HG03108 (cell line): ENCODE measurements at regions not wholly inside any gene's neighbourhood (a gene's known extent, or its start where the extent isn't known, plus 50 kb on each side); places are given as distances from the start of the nearest gene placed in this dataset.
"Not testable (repeated sequence)": the region's sequence is repeated elsewhere in the genome, so short reads cannot be mapped to it uniquely, and the experiment has no call there.

Experiments
- ATAC-seq: cut with Tn5 transposase; IDR thresholded peaks from one replicate; pipeline ENCODE4 v1.9.1; 2021; ENCODE audit warnings: moderate library complexity; ENCODE audit not compliant: unreplicated experiment

GRCh38 chr18:8912348-8913326, 189.9 kb upstream of the NDUFV2 start:
- ATAC-seq: peak; percentile 50

GRCh38 chr18:8913606-8914403, 188.7 kb upstream of the NDUFV2 start:
- ATAC-seq: not testable (repeated sequence)

- ATAC-seq: not testable (repeated sequence)
Measured at GRCh38 chr18:8914404-8915264, 187.9 kb upstream of the NDUFV2 start.

- ATAC-seq: not testable (repeated sequence)
Measured at GRCh38 chr18:8920856-8921787, 181.4 kb upstream of the NDUFV2 start.

GRCh38 chr18:8926464-8926863, 176.0 kb upstream of the NDUFV2 start:
- no peak for ATAC-seq

GRCh38 chr18:8928044-8928443, 174.5 kb upstream of the NDUFV2 start:
- no peak for ATAC-seq

- no peak for ATAC-seq
Measured at GRCh38 chr18:8928847-8929780, 173.4 kb upstream of the NDUFV2 start.

- ATAC-seq: no peak
Measured at GRCh38 chr18:8930990-8931616, 171.4 kb upstream of the NDUFV2 start.

- ATAC-seq: no peak
Measured at GRCh38 chr18:8932866-8933265, 169.6 kb upstream of the NDUFV2 start.

- no peak for ATAC-seq
Measured at GRCh38 chr18:8933714-8934284, 168.7 kb upstream of the NDUFV2 start.

- ATAC-seq: not testable (repeated sequence)
Measured at GRCh38 chr18:8935346-8935745, 167.2 kb upstream of the NDUFV2 start.

GRCh38 chr18:8936619-8937018, 165.9 kb upstream of the NDUFV2 start:
- no peak for ATAC-seq

- ATAC-seq: no peak
Measured at GRCh38 chr18:8937160-8938094, 165.1 kb upstream of the NDUFV2 start.

GRCh38 chr18:8938817-8939216, 163.7 kb upstream of the NDUFV2 start:
- ATAC-seq: no peak

- no peak for ATAC-seq
Measured at GRCh38 chr18:8942021-8942908, 160.2 kb upstream of the NDUFV2 start.
